ENCODE measurements at regions not wholly inside any gene's neighbourhood (a gene's known extent, or its start where the extent isn't known, plus 50 kb on each side); places are given as distances from the start of the nearest gene placed in this dataset.
"Not testable (repeated sequence)": the region's sequence is repeated elsewhere in the genome, so short reads cannot be mapped to it uniquely, and the experiment has no call there.

GRCh38 chr3:104069114-104069513 lies 1297.6 kb upstream of the ALCAM start:
- no peak for TF ChIP-seq POLR2A (IDR thresholded peaks at IDR 0.05)
- TF ChIP-seq, protein P1, sequence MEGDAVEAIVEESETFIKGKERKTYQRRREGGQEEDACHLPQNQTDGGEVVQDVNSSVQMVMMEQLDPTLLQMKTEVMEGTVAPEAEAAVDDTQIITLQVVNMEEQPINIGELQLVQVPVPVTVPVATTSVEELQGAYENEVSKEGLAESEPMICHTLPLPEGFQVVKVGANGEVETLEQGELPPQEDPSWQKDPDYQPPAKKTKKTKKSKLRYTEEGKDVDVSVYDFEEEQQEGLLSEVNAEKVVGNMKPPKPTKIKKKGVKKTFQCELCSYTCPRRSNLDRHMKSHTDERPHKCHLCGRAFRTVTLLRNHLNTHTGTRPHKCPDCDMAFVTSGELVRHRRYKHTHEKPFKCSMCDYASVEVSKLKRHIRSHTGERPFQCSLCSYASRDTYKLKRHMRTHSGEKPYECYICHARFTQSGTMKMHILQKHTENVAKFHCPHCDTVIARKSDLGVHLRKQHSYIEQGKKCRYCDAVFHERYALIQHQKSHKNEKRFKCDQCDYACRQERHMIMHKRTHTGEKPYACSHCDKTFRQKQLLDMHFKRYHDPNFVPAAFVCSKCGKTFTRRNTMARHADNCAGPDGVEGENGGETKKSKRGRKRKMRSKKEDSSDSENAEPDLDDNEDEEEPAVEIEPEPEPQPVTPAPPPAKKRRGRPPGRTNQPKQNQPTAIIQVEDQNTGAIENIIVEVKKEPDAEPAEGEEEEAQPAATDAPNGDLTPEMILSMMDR (IDR thresholded peaks at IDR 0.05) = no peak
- no peak for DNase-seq
- Histone ChIP-seq H3K27me3 (no peaks in the 10 kb centered on the region), H3K27ac (no peak overlapping the region), H3K9me3 (no peaks in the 10 kb centered on the region), H3K36me3 (no peaks in the 10 kb centered on the region), H3K4me1 (no peaks in the 10 kb centered on the region), H3K4me3 (no peak overlapping the region)
- intact Hi-C loops (cut with DNase I) = no loop called here
- 68 to 70% methylated on average over 3 of the region's 3 CpGs for WGBS, 2 donors

DNA sequence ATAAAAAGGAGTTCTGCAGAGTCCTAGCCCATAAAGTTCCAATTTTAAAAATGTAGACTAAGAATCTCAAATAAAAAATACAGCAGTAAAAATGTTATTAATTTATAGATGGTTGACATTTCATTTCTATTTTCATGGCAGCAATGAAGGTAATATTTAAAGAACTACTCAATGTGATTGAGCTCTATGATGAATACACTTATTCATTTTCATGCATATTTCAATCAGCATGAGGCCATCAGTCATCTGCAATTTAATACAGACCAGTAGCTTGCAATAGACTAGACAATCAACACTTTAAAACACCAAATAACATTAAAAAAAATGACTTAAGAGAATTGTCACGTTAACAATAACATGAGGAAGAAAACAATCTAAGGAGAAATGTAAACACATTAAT lies 1295.8 kb upstream of the ALCAM start:
- H3K4me3 ChIP-seq = no peak overlapping the region
- 47 to 53% methylated on average over 1 of the region's 1 CpG for WGBS, 2 donors
- no peak overlapping the region for H3K27ac ChIP-seq
- intact Hi-C loops (cut with DNase I) = no loop called here
- no peak for TF ChIP-seq POLR2A (IDR thresholded peaks at IDR 0.05)
- TF ChIP-seq, protein P1 (IDR thresholded peaks at IDR 0.05) = no peak
- no peaks in the 10 kb centered on the region for H3K36me3 ChIP-seq
- no peaks in the 10 kb centered on the region for H3K27me3 ChIP-seq
- DNase-seq = no peak
- no peaks in the 10 kb centered on the region for H3K9me3 ChIP-seq
- H3K4me1 ChIP-seq = no peaks in the 10 kb centered on the region

DNA sequence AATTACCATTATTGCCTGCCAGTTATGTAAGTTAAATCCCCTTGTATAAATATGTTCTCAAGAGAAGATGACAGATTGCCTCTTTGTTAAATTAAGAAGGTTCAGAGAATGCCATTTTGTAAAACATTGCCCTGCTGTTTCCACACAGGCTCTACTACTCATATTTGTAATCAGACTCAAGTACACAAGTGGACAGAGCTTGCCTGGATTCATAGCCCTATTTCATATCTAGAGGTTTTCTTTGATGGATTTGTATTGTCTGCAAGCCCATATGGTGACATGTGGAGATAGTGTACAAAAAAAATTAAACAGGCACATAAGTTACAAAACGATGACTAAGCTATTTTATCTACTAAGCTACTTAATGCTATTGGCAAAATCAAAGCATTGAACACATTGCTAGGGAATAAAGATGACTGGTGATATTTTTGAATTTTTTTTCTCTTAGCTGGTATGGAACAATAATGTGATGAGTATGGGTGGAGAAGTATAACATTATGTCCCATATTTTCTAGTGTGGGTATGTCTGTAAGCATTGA lies 1286.6 kb upstream of the ALCAM start:
- Histone ChIP-seq H3K4me3 (no peak overlapping the region), H3K4me1 (no peaks in the 10 kb centered on the region), H3K36me3 (no peaks in the 10 kb centered on the region), H3K9me3 (no peaks in the 10 kb centered on the region), H3K27ac (no peak overlapping the region), H3K27me3 (no peaks in the 10 kb centered on the region)
- TF ChIP-seq, protein P1 (IDR thresholded peaks at IDR 0.05) = no peak
- TF ChIP-seq POLR2A (IDR thresholded peaks at IDR 0.05) = no peak
- intact Hi-C loops (cut with DNase I) = no loop called here
- WGBS, 2 donors = 36 to 39% methylated on average over 1 of the region's 1 CpG
- no peak for DNase-seq

DNA sequence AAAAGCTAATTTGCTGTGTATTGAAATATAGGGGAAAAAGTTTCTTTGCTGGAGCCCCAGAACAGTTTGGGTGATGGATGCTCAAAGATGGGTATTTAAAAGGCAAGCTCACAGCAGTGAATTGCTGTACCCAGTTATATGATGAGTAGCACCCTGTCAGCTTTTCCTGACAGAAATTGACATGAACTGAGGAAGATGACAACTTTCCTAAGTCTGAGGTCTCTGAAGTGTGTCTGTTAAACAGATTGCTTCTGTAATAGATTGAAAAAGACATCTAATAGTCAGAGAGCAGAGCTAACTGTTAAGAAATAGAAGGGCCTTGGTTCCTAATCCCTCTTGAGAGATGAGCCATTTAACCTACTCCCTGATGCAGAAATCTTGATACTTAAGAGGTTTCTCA lies 1278.0 kb upstream of the ALCAM start:
- peaks cover 0 to 8% (median 0%) of the 10 kb centered on the region in 3 donors for H3K9me3 ChIP-seq
- intact Hi-C loops (cut with DNase I) = no loop called here
- no peaks in the 10 kb centered on the region for H3K36me3 ChIP-seq
- no peaks in the 10 kb centered on the region for H3K27me3 ChIP-seq
- no peak for TF ChIP-seq POLR2A (IDR thresholded peaks at IDR 0.05)
- TF ChIP-seq, protein P1 (IDR thresholded peaks at IDR 0.05) = no peak
- no peak for DNase-seq
- H3K4me3 ChIP-seq = no peak overlapping the region
- no peaks in the 10 kb centered on the region for H3K4me1 ChIP-seq
- H3K27ac ChIP-seq = no peak overlapping the region

- WGBS, 2 donors = 37 to 42% methylated on average over 3 of the region's 3 CpGs
- intact Hi-C loops (cut with DNase I); H3K4me1 ChIP-seq; H3K9me3 ChIP-seq; DNase-seq; H3K4me3 ChIP-seq; H3K36me3 ChIP-seq; H3K27ac ChIP-seq; H3K27me3 ChIP-seq: not testable (repeated sequence)
Observed at GRCh38 chr3:104089987-104090386, 1276.7 kb upstream of the ALCAM start.

DNA sequence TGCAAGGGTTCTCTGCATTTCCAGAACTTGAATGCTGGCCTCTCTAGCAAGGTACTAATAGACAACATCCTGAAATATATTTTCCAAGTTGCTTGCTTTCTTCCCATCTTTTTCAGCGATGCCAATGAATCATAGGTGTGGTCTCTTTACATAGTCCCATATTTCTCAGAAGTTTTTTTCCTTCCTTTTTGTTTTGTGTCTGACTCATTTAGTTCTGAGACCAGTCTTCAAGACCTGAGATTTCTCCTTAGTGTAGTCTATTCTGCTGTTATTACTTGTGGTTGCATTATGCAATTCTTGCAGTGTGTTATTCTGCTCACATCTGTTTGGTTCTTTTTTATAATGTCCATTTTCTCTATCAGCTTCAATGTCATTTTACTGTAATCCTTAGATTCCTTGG lies 1265.0 kb upstream of the ALCAM start:
- Histone ChIP-seq H3K27me3 (no peaks in the 10 kb centered on the region), H3K4me1 (no peaks in the 10 kb centered on the region), H3K4me3 (no peak overlapping the region), H3K36me3 (no peaks in the 10 kb centered on the region), H3K27ac (no peak overlapping the region), H3K9me3 (peaks cover 0 to 5% (median 0%) of the 10 kb centered on the region in 3 donors)
- 55 to 57% methylated on average over 1 of the region's 1 CpG for WGBS, 2 donors
- TF ChIP-seq, protein P1 (IDR thresholded peaks at IDR 0.05) = no peak
- no peak for TF ChIP-seq POLR2A (IDR thresholded peaks at IDR 0.05)
- no peak for DNase-seq
- intact Hi-C loops (cut with DNase I) = no loop called here
